GM23338 (cell line): ENCODE measurements at regions not wholly inside any gene's neighbourhood (a gene's known extent, or its start where the extent isn't known, plus 50 kb on each side); places are given as distances from the start of the nearest gene placed in this dataset.

Source experiments
- ATAC-seq: fragments of 200-7000 bp; cut with Tn5 transposase; 3 replicates; pipeline ENCODE4 v1.9.1; 2020
- DNase-seq: peaks from one replicate; pipeline ENCODE4 v3.0.0-alpha.2; 2015; ENCODE audit warnings: low spot score
- H2AFZ ChIP-seq: fragments of 200-600 bp; sonication (generic); 2 replicates; pipeline ENCODE4 v1.8.0; 2016; ENCODE audit warnings: antibody characterized with exemption, mild to moderate bottlenecking, moderate library complexity
- H3F3A ChIP-seq: fragments of 200-600 bp; sonication (generic); replicated peaks from 2 replicates; pipeline ENCODE4 v1.8.0; 2017; ENCODE audit warnings: antibody characterized with exemption, mixed run types, low read depth
- H3K27ac ChIP-seq: fragments of 200-600 bp; sonication (generic); 2 replicates; pipeline ENCODE4 v1.6.1; 2016; ENCODE audit warnings: low read depth
- H3K27me3 ChIP-seq: fragments of 200-600 bp; sonication (generic); 2 replicates; pipeline ENCODE4 v1.8.0; 2016; ENCODE audit warnings: mild to moderate bottlenecking, mixed run types, moderate library complexity; ENCODE audit not compliant: insufficient read depth
- H3K36me3 ChIP-seq: fragments of 200-600 bp; sonication (generic); 2 replicates; pipeline ENCODE4 v1.8.0; 2016; ENCODE audit warnings: mild to moderate bottlenecking; ENCODE audit not compliant: insufficient read depth
- H3K4me1 ChIP-seq: fragments of 200-600 bp; sonication (generic); 2 replicates; pipeline ENCODE4 v1.8.0; 2016; ENCODE audit warnings: mild to moderate bottlenecking, moderate library complexity; ENCODE audit not compliant: insufficient read depth
- H3K4me2 ChIP-seq: fragments of 200-600 bp; sonication (generic); 2 replicates; pipeline ENCODE4 v1.7.1; 2017; ENCODE audit warnings: mixed run types
- H3K4me3 ChIP-seq: fragments of 200-600 bp; sonication (generic); 2 replicates; pipeline ENCODE4 v1.6.1; 2016; ENCODE audit warnings: mixed run types
- H3K79me2 ChIP-seq: fragments of 200-600 bp; sonication (generic); replicated peaks from 2 replicates; pipeline ENCODE4 v1.8.0; 2017; ENCODE audit warnings: mild to moderate bottlenecking; ENCODE audit not compliant: insufficient read depth
- H3K9me2 ChIP-seq: fragments of 200-600 bp; sonication (generic); 2 replicates; pipeline ENCODE4 v1.8.0; 2017; ENCODE audit not compliant: insufficient read depth
- H4K20me1 ChIP-seq: fragments of 200-600 bp; sonication (generic); replicated peaks from 2 replicates; pipeline ENCODE4 v1.8.0; 2017; ENCODE audit warnings: mild to moderate bottlenecking; ENCODE audit not compliant: insufficient read depth
- H3K27ac Mint-ChIP-seq: 2 replicates; pipeline ENCODE4 v1.8.0; 2020; ENCODE audit warnings: inconsistent platforms, mild to moderate bottlenecking, moderate library complexity, mixed read lengths
- H3K27me3 Mint-ChIP-seq: 3 replicates; pipeline ENCODE4 v1.8.0; 2022; ENCODE audit warnings: low read depth, mild to moderate bottlenecking, moderate library complexity, mixed read lengths, inconsistent platforms; ENCODE audit not compliant: insufficient read depth, poor library complexity
- H3K36me3 Mint-ChIP-seq: 3 replicates; pipeline ENCODE4 v1.8.0; 2021; ENCODE audit warnings: low read depth, mild to moderate bottlenecking, inconsistent platforms, moderate library complexity, mixed read lengths
- H3K4me1 Mint-ChIP-seq: 3 replicates; pipeline ENCODE4 v1.8.0; 2020; ENCODE audit warnings: mild to moderate bottlenecking, inconsistent platforms, mixed read lengths
- H3K4me3 Mint-ChIP-seq: 3 replicates; pipeline ENCODE4 v1.8.0; 2021; ENCODE audit warnings: moderate library complexity, mild to moderate bottlenecking, inconsistent platforms, mixed read lengths
- H3K9me3 Mint-ChIP-seq: 3 replicates; pipeline ENCODE4 v1.8.0; 2020; ENCODE audit warnings: moderate library complexity, mild to moderate bottlenecking, inconsistent platforms, mixed read lengths
- CREB1 ChIP-seq: fragments of 250-450 bp; sonication (Bioruptor Pico); IDR thresholded peaks from 2 replicates; pipeline ENCODE4 v1.5.0; 2020; ENCODE audit warnings: low read depth, mild to moderate bottlenecking, moderate library complexity
- STAT1 ChIP-seq: IDR thresholded peaks from one replicate; pipeline ENCODE4 v1.6.1; 2016; ENCODE audit warnings: antibody characterized with exemption; ENCODE audit not compliant: unreplicated experiment
- TF ChIP-seq, protein P1 (sequence below): fragments of 250-450 bp; sonication (Bioruptor Pico); IDR thresholded peaks from 2 replicates; pipeline ENCODE4 v1.5.0; 2020; ENCODE audit warnings: mild to moderate bottlenecking, moderate library complexity
- TF ChIP-seq, protein P2 (sequence below), 2 experiments: fragments of 200-600 bp in 1 of 2; sonication (generic) in 1 of 2; conservative IDR thresholded peaks; 2 replicates each; pipeline versions ENCODE4 v1.5.1 to v1.6.1; 2016 to 2017; ENCODE audit warnings: antibody characterized with exemption in 2 of 2, low read depth in 2 of 2, mild to moderate bottlenecking in 2 of 2, moderate library complexity in 1 of 2

DNA sequence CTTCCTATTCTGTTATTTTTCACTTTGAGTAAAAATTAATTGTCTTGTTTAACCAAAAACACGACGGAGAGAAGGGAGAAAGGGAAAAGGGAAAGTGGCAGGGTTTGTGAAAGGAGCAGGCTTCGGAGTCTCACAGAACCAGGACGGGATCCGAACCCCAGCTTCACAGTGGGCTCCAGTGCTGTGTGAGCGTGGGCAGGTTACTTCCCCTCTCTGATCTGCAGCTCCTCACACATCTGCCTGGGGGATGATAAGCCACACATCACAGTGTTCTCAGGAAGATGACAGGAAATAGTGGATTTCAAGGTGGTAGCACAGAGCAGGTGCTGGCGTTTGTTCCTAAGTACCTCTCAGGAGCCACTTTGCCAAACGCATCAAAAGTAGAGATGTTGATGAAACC, 94.2 kb upstream of the GPR26 start (continued):
- TF ChIP-seq, protein P1, sequence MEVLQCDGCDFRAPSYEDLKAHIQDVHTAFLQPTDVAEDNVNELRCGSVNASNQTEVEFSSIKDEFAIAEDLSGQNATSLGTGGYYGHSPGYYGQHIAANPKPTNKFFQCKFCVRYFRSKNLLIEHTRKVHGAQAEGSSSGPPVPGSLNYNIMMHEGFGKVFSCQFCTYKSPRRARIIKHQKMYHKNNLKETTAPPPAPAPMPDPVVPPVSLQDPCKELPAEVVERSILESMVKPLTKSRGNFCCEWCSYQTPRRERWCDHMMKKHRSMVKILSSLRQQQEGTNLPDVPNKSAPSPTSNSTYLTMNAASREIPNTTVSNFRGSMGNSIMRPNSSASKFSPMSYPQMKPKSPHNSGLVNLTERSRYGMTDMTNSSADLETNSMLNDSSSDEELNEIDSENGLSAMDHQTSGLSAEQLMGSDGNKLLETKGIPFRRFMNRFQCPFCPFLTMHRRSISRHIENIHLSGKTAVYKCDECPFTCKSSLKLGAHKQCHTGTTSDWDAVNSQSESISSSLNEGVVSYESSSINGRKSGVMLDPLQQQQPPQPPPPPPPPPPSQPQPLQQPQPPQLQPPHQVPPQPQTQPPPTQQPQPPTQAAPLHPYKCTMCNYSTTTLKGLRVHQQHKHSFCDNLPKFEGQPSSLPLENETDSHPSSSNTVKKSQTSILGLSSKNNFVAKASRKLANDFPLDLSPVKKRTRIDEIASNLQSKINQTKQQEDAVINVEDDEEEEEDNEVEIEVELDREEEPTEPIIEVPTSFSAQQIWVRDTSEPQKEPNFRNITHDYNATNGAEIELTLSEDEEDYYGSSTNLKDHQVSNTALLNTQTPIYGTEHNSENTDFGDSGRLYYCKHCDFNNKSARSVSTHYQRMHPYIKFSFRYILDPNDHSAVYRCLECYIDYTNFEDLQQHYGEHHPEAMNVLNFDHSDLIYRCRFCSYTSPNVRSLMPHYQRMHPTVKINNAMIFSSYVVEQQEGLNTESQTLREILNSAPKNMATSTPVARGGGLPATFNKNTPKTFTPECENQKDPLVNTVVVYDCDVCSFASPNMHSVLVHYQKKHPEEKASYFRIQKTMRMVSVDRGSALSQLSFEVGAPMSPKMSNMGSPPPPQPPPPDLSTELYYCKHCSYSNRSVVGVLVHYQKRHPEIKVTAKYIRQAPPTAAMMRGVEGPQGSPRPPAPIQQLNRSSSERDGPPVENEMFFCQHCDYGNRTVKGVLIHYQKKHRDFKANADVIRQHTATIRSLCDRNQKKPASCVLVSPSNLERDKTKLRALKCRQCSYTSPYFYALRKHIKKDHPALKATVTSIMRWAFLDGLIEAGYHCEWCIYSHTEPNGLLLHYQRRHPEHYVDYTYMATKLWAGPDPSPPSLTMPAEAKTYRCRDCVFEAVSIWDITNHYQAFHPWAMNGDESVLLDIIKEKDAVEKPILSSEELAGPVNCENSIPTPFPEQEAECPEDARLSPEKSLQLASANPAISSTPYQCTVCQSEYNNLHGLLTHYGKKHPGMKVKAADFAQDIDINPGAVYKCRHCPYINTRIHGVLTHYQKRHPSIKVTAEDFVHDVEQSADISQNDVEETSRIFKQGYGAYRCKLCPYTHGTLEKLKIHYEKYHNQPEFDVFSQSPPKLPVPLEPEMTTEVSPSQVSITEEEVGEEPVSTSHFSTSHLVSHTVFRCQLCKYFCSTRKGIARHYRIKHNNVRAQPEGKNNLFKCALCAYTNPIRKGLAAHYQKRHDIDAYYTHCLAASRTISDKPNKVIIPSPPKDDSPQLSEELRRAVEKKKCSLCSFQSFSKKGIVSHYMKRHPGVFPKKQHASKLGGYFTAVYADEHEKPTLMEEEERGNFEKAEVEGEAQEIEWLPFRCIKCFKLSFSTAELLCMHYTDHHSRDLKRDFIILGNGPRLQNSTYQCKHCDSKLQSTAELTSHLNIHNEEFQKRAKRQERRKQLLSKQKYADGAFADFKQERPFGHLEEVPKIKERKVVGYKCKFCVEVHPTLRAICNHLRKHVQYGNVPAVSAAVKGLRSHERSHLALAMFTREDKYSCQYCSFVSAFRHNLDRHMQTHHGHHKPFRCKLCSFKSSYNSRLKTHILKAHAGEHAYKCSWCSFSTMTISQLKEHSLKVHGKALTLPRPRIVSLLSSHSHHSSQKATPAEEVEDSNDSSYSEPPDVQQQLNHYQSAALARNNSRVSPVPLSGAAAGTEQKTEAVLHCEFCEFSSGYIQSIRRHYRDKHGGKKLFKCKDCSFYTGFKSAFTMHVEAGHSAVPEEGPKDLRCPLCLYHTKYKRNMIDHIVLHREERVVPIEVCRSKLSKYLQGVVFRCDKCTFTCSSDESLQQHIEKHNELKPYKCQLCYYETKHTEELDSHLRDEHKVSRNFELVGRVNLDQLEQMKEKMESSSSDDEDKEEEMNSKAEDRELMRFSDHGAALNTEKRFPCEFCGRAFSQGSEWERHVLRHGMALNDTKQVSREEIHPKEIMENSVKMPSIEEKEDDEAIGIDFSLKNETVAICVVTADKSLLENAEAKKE (CRISPR knock-in tag): no peak
- TF ChIP-seq STAT1: no peak

DNA sequence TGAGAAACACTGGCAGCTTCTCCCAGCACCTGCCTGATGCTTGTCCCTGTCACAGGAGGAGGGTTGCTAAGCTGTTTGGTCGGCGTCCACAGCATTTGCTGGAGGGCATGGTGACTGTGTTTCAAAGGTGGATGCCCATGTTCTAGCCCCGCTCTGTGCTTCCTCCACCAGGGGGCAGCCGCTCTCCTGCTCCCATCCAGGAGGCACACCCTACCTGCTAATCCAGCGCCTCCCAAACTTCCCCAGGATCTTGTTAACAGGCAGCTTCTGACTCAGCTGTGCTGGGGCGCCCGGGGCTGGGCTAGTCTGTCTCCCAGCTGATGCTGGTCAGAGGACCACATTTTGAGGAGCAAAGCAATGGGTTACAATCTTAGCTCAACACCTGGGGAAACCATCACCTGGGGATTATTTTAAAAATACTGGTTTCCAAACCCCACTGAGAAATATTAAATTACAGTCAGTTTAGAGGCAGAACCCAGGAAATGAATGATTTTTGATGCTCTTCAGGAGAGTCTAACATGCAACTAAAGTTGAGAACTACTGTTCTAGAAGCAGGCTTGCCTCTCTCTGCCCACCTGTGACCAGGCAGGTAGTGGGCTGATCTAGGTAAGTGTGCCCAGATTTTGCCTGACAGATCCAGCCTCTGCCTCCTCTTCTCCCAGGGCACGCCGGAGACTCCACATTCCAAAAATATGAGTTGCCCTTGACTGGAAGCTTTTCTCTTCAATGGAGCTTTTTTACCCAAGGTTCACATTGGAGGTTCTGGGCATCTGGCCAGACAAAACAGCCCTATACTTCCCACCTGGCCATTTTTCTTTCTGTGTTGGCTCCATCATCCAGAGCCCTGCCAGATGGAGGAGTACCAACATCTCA, 92.7 kb upstream of the GPR26 start:
- no peaks in the 10 kb centered on the region for H3K36me3 Mint-ChIP-seq
- H3K9me3 Mint-ChIP-seq: no peaks in the 10 kb centered on the region; the same call in 2 of the 3 replicates
- H3K9me2 ChIP-seq: no peaks in the 10 kb centered on the region
- no peak overlapping the region for H3K4me3 Mint-ChIP-seq
- ATAC-seq: peak; percentile 96
- no peaks in the 10 kb centered on the region for H3F3A ChIP-seq
- no peaks in the 10 kb centered on the region for H4K20me1 ChIP-seq
- H3K36me3 ChIP-seq: no peaks in the 10 kb centered on the region
- peaks cover 12% of the 10 kb centered on the region for H3K27me3 Mint-ChIP-seq
- no peak overlapping the region for H3K4me3 ChIP-seq
- no peak overlapping the region for H3K4me2 ChIP-seq
- peak; percentile 95 for DNase-seq
- 0 out of 2 replicates have a peak overlapping the region, but pooled peaks have one; percentile 52 for H2AFZ ChIP-seq
- H3K27ac ChIP-seq: no peak overlapping the region
- H3K4me1 Mint-ChIP-seq: peaks cover 9% of the 10 kb centered on the region; the same call in 2 of the 3 replicates
- 0 out of 2 replicates have a peak, but pooled peaks cover 3% of the 10 kb centered on the region for H3K4me1 ChIP-seq
- no peaks in the 10 kb centered on the region for H3K27me3 ChIP-seq
- TF ChIP-seq, protein P2, sequence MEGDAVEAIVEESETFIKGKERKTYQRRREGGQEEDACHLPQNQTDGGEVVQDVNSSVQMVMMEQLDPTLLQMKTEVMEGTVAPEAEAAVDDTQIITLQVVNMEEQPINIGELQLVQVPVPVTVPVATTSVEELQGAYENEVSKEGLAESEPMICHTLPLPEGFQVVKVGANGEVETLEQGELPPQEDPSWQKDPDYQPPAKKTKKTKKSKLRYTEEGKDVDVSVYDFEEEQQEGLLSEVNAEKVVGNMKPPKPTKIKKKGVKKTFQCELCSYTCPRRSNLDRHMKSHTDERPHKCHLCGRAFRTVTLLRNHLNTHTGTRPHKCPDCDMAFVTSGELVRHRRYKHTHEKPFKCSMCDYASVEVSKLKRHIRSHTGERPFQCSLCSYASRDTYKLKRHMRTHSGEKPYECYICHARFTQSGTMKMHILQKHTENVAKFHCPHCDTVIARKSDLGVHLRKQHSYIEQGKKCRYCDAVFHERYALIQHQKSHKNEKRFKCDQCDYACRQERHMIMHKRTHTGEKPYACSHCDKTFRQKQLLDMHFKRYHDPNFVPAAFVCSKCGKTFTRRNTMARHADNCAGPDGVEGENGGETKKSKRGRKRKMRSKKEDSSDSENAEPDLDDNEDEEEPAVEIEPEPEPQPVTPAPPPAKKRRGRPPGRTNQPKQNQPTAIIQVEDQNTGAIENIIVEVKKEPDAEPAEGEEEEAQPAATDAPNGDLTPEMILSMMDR (conservative IDR thresholded peaks at IDR 0.05; ENCODE audit: low read depth in 2 of 2): peak; percentile 83 to 93
- no peak for TF ChIP-seq CREB1
- H3K27ac Mint-ChIP-seq: no peak overlapping the region
- H3K79me2 ChIP-seq: no peaks in the 10 kb centered on the region
